IMR-90 (cell line): ENCODE measurements at regions not wholly inside any gene's neighbourhood (a gene's known extent, or its start where the extent isn't known, plus 50 kb on each side); places are given as distances from the start of the nearest gene placed in this dataset.

Experiments used
- ATAC-seq: fragments of 200-7000 bp; cut with Tn5 transposase; 2 replicates; pipeline ENCODE4 v1.9.1; 2020; ENCODE audit warnings: low read depth, mild to moderate bottlenecking, moderate library complexity
- BruUV-seq: library from RNA; stranded (reverse); fragments of 400-500 nt; replicated peaks from 2 replicates; lab custom pipeline; 2021; lab: Mats Ljungman, UMichigan
- CTCF ChIA-PET: fragments of 300-600 bp; formaldehyde crosslinking; extraction: SDS; loops from one replicate; lab custom pipeline; 2021; ENCODE audit warnings: antibody characterized with exemption; lab: Yijun Ruan, JAX
- POLR2A ChIA-PET: fragments of 300-600 bp; sonication (Branson Sonifier 250); formaldehyde crosslinking; loops from one replicate; lab custom pipeline; 2022; ENCODE audit warnings: antibody characterized with exemption; ENCODE audit not compliant: unreplicated experiment; lab: Charles Lee
- DNase-seq: peaks from one replicate; pipeline ENCODE4 v3.0.0; 2013
- H2AFZ ChIP-seq: replicated peaks from 2 replicates; pipeline ENCODE3; 2013; ENCODE audit warnings: low read length, mild to moderate bottlenecking; ENCODE audit not compliant: poor library complexity
- H2AK5ac ChIP-seq: 2 replicates; pipeline ENCODE4 v1.6.1; 2013; ENCODE audit warnings: low read depth, low read length, inconsistent platforms
- H2AK9ac ChIP-seq: replicated peaks from 2 replicates; pipeline ENCODE3; 2013; ENCODE audit warnings: mild to moderate bottlenecking, low read depth, low read length, moderate library complexity; ENCODE audit not compliant: poor library complexity
- H2BK120ac ChIP-seq: 2 replicates; pipeline ENCODE4 v1.6.1; 2013; ENCODE audit warnings: low read depth, low read length, inconsistent platforms
- H2BK15ac ChIP-seq: 3 replicates; pipeline ENCODE4 v1.6.1; 2013; ENCODE audit warnings: low read depth, low read length, inconsistent platforms
- H2BK20ac ChIP-seq: 2 replicates; pipeline ENCODE4 v1.6.1; 2013; ENCODE audit warnings: low read depth, mild to moderate bottlenecking, inconsistent platforms, low read length, moderate library complexity
- H2BK5ac ChIP-seq: 2 replicates; pipeline ENCODE4 v1.6.1; 2013; ENCODE audit warnings: mild to moderate bottlenecking, low read depth, low read length, inconsistent platforms; ENCODE audit not compliant: poor library complexity, severe bottlenecking
- H3K14ac ChIP-seq: replicated peaks from 2 replicates; pipeline ENCODE4 v1.6.1; 2013; ENCODE audit warnings: low read depth, low read length, inconsistent platforms
- H3K18ac ChIP-seq: 2 replicates; pipeline ENCODE4 v1.6.1; 2013; ENCODE audit warnings: low read depth, low read length, control low read depth
- H3K23ac ChIP-seq: 2 replicates; pipeline ENCODE4 v1.6.1; 2013; ENCODE audit warnings: low read depth, low read length, inconsistent platforms
- H3K27ac ChIP-seq: 2 replicates; pipeline ENCODE4 v1.5.1; 2013; ENCODE audit warnings: mild to moderate bottlenecking, control low read depth, low read length; ENCODE audit not compliant: insufficient read depth
- H3K27me3 ChIP-seq: 2 replicates; pipeline ENCODE4 v1.6.1; 2013; ENCODE audit warnings: low read length; ENCODE audit not compliant: control insufficient read depth, insufficient read depth
- H3K36me3 ChIP-seq: 2 replicates; pipeline ENCODE4 v1.6.1; 2013; ENCODE audit warnings: low read length, mixed read lengths; ENCODE audit not compliant: control insufficient read depth, insufficient read depth
- H3K4ac ChIP-seq: 2 replicates; pipeline ENCODE4 v1.6.1; 2013; ENCODE audit warnings: low read depth, low read length, inconsistent platforms
- H3K4me1 ChIP-seq: 2 replicates; pipeline ENCODE4 v1.6.1; 2013; ENCODE audit warnings: low read length, mixed read lengths; ENCODE audit not compliant: control insufficient read depth, insufficient read depth
- H3K4me2 ChIP-seq: 2 replicates; pipeline ENCODE4 v1.6.1; 2013; ENCODE audit warnings: low read depth, mild to moderate bottlenecking, control low read depth, low read length, moderate library complexity
- H3K4me3 ChIP-seq: 2 replicates; pipeline ENCODE4 v1.5.1; 2013; ENCODE audit warnings: low read depth, mild to moderate bottlenecking, control low read depth, low read length, moderate library complexity; ENCODE audit not compliant: insufficient read depth
- H3K56ac ChIP-seq: 2 replicates; pipeline ENCODE4 v1.6.1; 2013; ENCODE audit warnings: low read length, inconsistent platforms; ENCODE audit not compliant: insufficient read depth; ENCODE audit errors: extremely low read depth
- H3K79me1 ChIP-seq, 2 experiments: 2 replicates each; pipeline ENCODE4 v1.6.1; 2013; ENCODE audit warnings: low read length in 2 of 2, inconsistent platforms in 1 of 2, low read depth in 1 of 2
- H3K9ac ChIP-seq: 2 replicates; pipeline ENCODE4 v1.6.1; 2013; ENCODE audit warnings: low read depth, low read length, control low read depth
- H3K9me1 ChIP-seq: 2 replicates; pipeline ENCODE4 v1.6.1; 2013; ENCODE audit warnings: low read length, inconsistent platforms; ENCODE audit not compliant: insufficient read depth
- H3K9me3 ChIP-seq: 2 replicates; pipeline ENCODE4 v1.6.1; 2013; ENCODE audit warnings: low read length; ENCODE audit not compliant: control insufficient read depth, insufficient read depth
- H4K20me1 ChIP-seq: 2 replicates; pipeline ENCODE4 v1.6.1; 2013; ENCODE audit warnings: low read length, inconsistent platforms; ENCODE audit not compliant: insufficient read depth
- H4K5ac ChIP-seq: 2 replicates; pipeline ENCODE4 v1.6.1; 2013; ENCODE audit warnings: mild to moderate bottlenecking, low read depth, low read length, control low read depth
- H4K8ac ChIP-seq, 2 experiments: 2 replicates each; pipeline ENCODE4 v1.6.1; 2013; ENCODE audit warnings: low read depth in 2 of 2, low read length in 2 of 2, control low read depth in 1 of 2, inconsistent platforms in 1 of 2
- H4K91ac ChIP-seq: 2 replicates; pipeline ENCODE4 v1.6.1; 2013; ENCODE audit warnings: low read depth, low read length, inconsistent platforms; ENCODE audit not compliant: insufficient read depth
- BHLHE40 ChIP-seq: fragments of 150-350 bp; IDR thresholded peaks from 2 replicates; pipeline ENCODE4 v1.6.1; 2016; ENCODE audit warnings: mild to moderate bottlenecking, low read depth, low read length
- CEBPB ChIP-seq: IDR thresholded peaks from 2 replicates; pipeline ENCODE4 v1.6.1; 2012; ENCODE audit warnings: low read depth, low read length, improper control_type of control experiment
- CHD1 ChIP-seq: IDR thresholded peaks from 2 replicates; pipeline ENCODE4 v1.6.1; 2012; ENCODE audit warnings: low read depth, low read length, improper control_type of control experiment
- MAFK ChIP-seq: IDR thresholded peaks from 2 replicates; pipeline ENCODE4 v1.6.1; 2012; ENCODE audit warnings: low read depth, low read length, improper control_type of control experiment
- MAZ ChIP-seq: IDR thresholded peaks from 2 replicates; pipeline ENCODE4 v1.6.1; 2012; ENCODE audit warnings: low read depth, mild to moderate bottlenecking, low read length, improper control_type of control experiment, moderate library complexity, borderline replicate concordance
- MXI1 ChIP-seq: IDR thresholded peaks from 2 replicates; pipeline ENCODE4 v1.6.1; 2012; ENCODE audit warnings: low read depth, mild to moderate bottlenecking, low read length, moderate library complexity, borderline replicate concordance
- NFE2L2 ChIP-seq: fragments of 150-350 bp; IDR thresholded peaks from 2 replicates; pipeline ENCODE4 v1.6.1; 2016; ENCODE audit warnings: low read depth, mild to moderate bottlenecking, low read length
- POLR2A ChIP-seq: IDR thresholded peaks from 2 replicates; pipeline ENCODE4 v1.6.1; 2012; ENCODE audit warnings: mild to moderate bottlenecking, low read depth, low read length
- RAD21 ChIP-seq: IDR thresholded peaks from 2 replicates; pipeline ENCODE4 v1.6.1; 2012; ENCODE audit warnings: low read length, improper control_type of control experiment
- RFX5 ChIP-seq: IDR thresholded peaks from 2 replicates; pipeline ENCODE4 v1.8.0; 2012; ENCODE audit warnings: low read depth, mild to moderate bottlenecking, low read length, moderate library complexity
- dilution Hi-C: fragments of 300-500 bp; cut with HindIII; formaldehyde crosslinking; loops from one replicate; pipeline ENCODE4 v1.14.3; 2018; ENCODE audit warnings: low sequenced_read_pairs; ENCODE audit not compliant: unreplicated experiment
- in situ Hi-C: fragments of 300-500 bp; cut with MboI; formaldehyde crosslinking; loops from 3 replicates; pipeline ENCODE4 v1.14.3; 2019; ENCODE audit warnings: low sequenced_read_pairs, inconsistent platforms, mixed read lengths
- intact Hi-C: fragments of 100-400 bp; cut with micrococcal nuclease; formaldehyde crosslinking; loops from 2 replicates; pipeline ENCODE4 v1.10.0; 2022
- TF ChIP-seq, protein P1 (sequence below): conservative IDR thresholded peaks from 2 replicates; pipeline ENCODE4 v1.5.1; 2012; ENCODE audit warnings: mild to moderate bottlenecking, low read depth, low read length, improper control_type of control experiment
- TF ChIP-seq, protein P2 (sequence below): fragments of 150-350 bp; IDR thresholded peaks from 2 replicates; pipeline ENCODE4 v1.6.1; 2016; ENCODE audit warnings: low read depth, mild to moderate bottlenecking, low read length, moderate library complexity, borderline replicate concordance

DNA sequence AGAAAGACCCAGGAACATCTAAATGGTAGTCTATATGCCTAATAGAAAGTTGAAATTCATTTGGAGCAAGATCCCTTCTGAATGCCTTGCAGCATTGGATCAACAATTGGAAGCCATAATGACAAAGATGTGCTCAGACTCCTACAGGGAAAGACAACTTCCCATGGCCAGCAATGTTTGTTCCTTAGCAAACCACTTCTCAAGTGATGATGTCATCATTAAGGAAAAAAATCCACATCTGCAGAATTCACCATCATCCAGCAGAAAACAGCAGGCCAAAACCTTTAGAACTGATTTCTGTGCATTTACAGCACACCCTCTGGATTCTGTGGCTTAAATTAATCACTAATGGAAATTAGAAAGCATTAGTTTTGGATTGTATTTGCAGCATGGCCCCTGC is 82.4 kb upstream of the ZIC3 start:
- in situ Hi-C loops: no loop called here
- POLR2A ChIA-PET: no interaction called here
- no peaks in the 10 kb centered on the region for H4K20me1 ChIP-seq

More for the DNA sequence above, 82.4 kb upstream of the ZIC3 start:
- H2AK9ac ChIP-seq: no peak overlapping the region
- H2BK5ac ChIP-seq: no peak overlapping the region
- no peak overlapping the region for H3K56ac ChIP-seq
- no peak overlapping the region for H3K23ac ChIP-seq
- H3K9me3 ChIP-seq: no peaks in the 10 kb centered on the region
- H3K9ac ChIP-seq: no peak overlapping the region
- H4K5ac ChIP-seq: no peak overlapping the region
- no peak overlapping the region for H3K4me3 ChIP-seq
- no peaks in the 10 kb centered on the region for H3K27me3 ChIP-seq
- no peak overlapping the region for H2BK20ac ChIP-seq
- no peak overlapping the region for H4K91ac ChIP-seq
- H3K18ac ChIP-seq: no peak overlapping the region
- no peaks in the 10 kb centered on the region for H3K4me1 ChIP-seq
- intact Hi-C loops: no loop called here
- no peak overlapping the region for H3K4ac ChIP-seq
- no peak overlapping the region for H2BK120ac ChIP-seq
- no peak for TF ChIP-seq MAFK
- no peak for TF ChIP-seq CHD1
- TF ChIP-seq RAD21: no peak
- no peak for TF ChIP-seq MAZ
- TF ChIP-seq, protein P1, sequence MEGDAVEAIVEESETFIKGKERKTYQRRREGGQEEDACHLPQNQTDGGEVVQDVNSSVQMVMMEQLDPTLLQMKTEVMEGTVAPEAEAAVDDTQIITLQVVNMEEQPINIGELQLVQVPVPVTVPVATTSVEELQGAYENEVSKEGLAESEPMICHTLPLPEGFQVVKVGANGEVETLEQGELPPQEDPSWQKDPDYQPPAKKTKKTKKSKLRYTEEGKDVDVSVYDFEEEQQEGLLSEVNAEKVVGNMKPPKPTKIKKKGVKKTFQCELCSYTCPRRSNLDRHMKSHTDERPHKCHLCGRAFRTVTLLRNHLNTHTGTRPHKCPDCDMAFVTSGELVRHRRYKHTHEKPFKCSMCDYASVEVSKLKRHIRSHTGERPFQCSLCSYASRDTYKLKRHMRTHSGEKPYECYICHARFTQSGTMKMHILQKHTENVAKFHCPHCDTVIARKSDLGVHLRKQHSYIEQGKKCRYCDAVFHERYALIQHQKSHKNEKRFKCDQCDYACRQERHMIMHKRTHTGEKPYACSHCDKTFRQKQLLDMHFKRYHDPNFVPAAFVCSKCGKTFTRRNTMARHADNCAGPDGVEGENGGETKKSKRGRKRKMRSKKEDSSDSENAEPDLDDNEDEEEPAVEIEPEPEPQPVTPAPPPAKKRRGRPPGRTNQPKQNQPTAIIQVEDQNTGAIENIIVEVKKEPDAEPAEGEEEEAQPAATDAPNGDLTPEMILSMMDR: no peak
- TF ChIP-seq RFX5: no peak
- TF ChIP-seq NFE2L2: no peak
- no peak for TF ChIP-seq BHLHE40
- TF ChIP-seq POLR2A: no peak
- TF ChIP-seq, protein P2, sequence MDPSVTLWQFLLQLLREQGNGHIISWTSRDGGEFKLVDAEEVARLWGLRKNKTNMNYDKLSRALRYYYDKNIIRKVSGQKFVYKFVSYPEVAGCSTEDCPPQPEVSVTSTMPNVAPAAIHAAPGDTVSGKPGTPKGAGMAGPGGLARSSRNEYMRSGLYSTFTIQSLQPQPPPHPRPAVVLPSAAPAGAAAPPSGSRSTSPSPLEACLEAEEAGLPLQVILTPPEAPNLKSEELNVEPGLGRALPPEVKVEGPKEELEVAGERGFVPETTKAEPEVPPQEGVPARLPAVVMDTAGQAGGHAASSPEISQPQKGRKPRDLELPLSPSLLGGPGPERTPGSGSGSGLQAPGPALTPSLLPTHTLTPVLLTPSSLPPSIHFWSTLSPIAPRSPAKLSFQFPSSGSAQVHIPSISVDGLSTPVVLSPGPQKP: no peak
- no peak for TF ChIP-seq MXI1
- no peak for TF ChIP-seq CEBPB
- no peaks in the 10 kb centered on the region for H3K79me1 ChIP-seq
- H3K9me1 ChIP-seq: no peaks in the 10 kb centered on the region
- no peak overlapping the region for H3K4me2 ChIP-seq
- no peak overlapping the region for H2AK5ac ChIP-seq
- H3K27ac ChIP-seq: no peak overlapping the region
- CTCF ChIA-PET: no interaction called here
- H3K14ac ChIP-seq: no peak overlapping the region
- no peak overlapping the region for H4K8ac ChIP-seq
- DNase-seq (no peak), ATAC-seq (no peak)
- BruUV-seq: no TSS peak
- dilution Hi-C loops: no loop called here
- no peak overlapping the region for H2BK15ac ChIP-seq
- no peak overlapping the region for H2AFZ ChIP-seq
- no peaks in the 10 kb centered on the region for H3K36me3 ChIP-seq
